ENCODE measurements at regions not wholly inside any gene's neighbourhood (a gene's known extent, or its start where the extent isn't known, plus 50 kb on each side); places are given as distances from the start of the nearest gene placed in this dataset.
"Not testable (repeated sequence)": the region's sequence is repeated elsewhere in the genome, so short reads cannot be mapped to it uniquely, and the experiment has no call there.

- DNase-seq, result no peak
Measured at GRCh38 chr2:217622205-217623060, 380.4 kb downstream of the TNS1 start.

- DNase-seq, result no peak
Measured at GRCh38 chr2:217621391-217621801, 381.4 kb downstream of the TNS1 start.

GRCh38 chr2:217618744-217619143, 384.1 kb downstream of the TNS1 start:
- no peak for DNase-seq

GRCh38 chr2:217617616-217618022, 385.2 kb downstream of the TNS1 start:
- DNase-seq, result no peak

DNA sequence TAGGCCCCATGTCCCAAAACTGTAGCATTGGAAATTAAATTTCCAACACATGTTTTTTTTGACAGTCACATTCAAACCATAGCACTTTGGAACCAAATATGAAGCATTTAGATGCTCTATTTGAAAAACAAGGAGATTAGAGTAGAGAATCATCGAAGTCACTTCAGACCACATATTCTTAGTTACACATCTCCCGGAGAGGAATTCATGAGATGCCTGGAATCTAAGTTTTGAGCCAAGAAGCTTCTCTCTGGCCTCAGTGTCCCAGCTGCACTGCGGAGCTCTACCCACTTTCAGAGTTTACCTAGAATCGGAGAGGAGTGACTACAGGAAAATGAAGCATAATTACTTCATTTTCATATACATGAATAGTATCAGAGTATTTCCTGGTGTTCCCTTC, 385.9 kb downstream of the TNS1 start:
- no peak for DNase-seq

DNA sequence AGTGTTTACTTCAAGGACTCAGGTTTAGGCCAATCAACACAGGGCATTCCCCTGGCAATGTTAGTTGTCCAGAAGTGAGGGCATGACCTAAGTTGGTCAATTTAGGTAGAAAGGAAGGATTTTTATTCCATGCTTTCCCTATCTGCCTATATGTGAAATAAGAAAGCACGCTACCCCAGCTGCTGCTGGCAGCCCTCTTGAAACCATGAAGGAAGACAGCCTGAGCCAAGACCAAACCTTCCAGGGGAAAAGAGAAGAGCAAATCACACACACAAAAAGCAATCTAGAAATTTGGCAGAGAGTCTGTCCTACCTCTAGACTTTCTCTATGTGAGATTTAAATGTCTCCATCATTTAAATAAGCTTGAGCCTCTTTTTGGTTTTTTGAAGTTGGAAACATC, 387.6 kb downstream of the TNS1 start:
- DNase-seq, result no peak

- no peak for DNase-seq
Measured at GRCh38 chr2:217614498-217614897, 388.3 kb downstream of the TNS1 start.

- no peak for DNase-seq
Measured at GRCh38 chr2:217614096-217614495, 388.7 kb downstream of the TNS1 start.

DNA sequence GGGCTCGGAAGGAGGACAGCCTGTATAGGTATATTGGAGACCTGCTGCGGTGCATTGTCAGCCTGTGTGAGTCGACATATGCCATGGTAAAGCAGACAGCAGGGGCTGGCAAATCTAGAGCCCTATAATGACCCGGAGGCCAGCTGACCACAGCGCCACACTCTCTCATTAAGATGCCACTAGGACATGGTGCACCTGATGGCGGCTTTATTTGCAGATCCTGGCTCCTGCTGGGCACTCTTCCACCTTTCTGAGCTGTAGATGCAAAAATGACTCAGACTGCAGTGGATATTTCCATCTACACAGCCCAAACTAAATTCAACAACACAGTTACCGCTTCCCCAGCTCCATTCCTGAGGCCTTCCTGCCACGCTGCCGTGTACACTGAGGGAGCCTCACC, 389.9 kb downstream of the TNS1 start:
- DNase-seq, result no peak

DNA sequence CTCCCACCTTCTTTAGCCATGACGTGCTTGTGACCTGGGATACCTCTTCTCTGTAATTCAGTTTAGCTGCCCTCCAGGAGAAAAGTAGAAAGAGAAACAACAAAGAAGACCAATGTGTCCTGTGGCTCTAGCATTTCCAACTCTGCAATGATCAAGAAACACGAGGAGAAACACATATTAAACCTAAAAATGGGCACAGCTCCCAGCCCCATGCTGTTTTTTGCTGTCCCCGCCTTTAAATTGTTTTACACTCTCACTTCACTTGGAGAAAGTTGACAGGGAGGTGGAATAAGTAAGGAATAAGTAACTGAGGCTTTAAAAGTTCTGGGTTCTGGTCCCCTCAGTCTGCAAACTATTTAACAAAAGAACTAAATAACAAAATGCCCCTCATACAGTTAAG, 390.6 kb downstream of the TNS1 start:
- DNase-seq, result no peak

- DNase-seq, result no peak
Measured at GRCh38 chr2:217611626-217612127, 391.1 kb downstream of the TNS1 start.

DNA sequence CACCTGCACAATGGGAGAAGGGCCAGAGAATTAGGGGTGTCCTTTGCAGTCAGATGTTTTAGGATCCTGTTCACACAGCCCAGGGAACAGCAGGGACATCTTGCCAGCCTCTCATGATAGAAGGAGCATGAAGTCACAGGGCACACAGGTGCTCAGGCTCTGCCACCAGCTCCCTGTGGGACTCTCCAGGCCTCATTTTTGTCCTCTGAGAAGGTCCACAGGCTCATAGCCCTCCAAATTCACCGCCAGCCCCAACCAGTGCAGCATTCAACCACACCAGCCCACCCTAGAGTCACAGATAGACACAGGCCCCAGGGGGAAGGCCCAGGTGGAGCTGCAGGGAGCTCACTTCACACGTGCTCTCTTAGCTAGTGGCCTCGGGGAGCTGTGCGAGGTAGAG, 391.7 kb downstream of the TNS1 start:
- no peak for DNase-seq

DNA sequence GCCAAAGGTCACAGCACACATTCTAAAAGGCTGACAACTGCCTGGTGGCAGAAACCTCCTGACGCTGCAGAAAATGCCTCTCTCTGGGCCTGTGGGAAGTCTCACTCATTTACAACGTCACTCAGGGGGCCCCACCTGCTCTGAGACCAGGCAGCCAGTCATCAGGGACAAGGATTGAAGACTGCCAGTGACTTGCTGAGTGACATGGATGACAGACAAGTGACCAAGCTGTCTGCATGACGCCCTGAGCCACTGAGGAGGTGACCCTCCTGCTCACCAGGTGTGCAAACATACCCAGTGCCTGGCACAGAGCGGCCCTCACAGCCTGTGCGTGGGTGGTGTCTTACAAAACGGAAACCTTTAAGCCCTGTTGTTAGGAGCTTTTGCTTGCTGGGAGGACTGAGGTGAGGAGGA, 392.4 kb downstream of the TNS1 start:
- peak; percentile 54 for DNase-seq

- no peak for DNase-seq
Measured at GRCh38 chr2:217609952-217610351, 392.8 kb downstream of the TNS1 start.

DNA sequence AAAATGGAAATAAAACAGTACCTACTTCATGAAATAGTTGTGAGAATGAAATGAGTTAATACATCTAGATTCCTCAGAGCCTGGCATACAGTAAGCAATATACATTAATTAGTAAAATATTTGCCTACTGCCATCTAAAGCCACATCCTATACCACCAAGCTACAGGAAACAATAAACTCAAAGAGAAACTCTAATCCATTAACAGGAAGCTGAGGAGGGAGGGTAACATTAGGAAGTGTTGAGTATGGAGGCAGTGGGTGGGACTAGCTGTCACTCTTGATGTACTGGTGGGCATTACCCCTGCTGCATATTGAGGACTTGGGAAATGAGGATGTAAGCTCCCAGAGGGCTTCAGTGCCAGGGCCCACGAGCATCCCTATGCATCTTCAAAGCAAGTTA, 396.5 kb downstream of the TNS1 start:
- no peak for DNase-seq

DNA sequence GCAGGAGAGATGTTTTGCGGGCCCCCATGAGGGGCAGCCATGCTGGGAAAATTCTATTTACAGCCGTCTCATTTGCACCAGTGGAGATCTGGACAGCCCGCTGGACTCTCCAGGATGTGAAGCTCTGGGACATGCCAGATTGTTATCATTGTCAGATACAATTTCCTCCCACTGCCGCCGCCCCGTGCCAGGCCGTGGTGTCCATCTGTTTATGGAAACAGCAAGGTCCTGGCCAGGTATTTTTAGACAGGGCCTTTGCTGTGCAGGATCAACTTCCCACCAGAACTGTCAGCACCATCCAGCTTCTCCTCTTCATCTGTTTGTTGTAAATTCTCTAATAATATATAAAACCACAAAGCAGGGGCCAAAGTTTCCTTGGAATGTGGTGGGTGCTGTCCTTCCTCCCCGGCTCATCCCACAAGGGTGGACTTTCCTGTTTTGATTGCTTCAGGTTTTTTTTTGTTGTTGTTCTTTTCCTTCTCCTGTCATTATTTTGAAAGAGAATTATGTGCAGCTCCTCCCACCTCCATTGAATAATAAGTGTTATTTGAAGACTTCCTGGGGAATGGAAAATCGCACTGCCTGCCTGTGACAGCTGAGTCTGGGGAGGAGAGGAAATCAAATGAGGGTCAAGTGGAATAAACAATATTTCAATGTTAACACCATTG, 398.1 kb downstream of the TNS1 start:
- no peak for DNase-seq

DNA sequence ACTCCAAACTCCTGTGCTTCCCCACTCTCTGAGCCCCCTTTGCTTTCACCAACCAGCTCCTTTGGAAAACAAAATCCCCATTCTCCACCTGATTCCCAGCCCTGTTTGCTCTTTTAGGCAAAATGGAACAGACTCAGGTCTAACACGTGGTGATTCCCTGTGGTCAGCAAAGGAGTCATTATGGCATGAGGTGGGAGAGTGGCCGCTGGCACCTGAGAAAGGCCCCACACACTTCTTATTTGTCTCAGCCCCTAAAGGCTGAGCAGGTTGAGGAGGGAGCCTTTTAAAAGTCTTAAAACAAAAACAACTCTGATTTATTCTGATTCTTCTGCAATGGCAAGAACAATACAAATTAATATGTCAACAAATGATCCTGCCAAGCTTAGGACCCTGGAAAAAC, 401.2 kb downstream of the TNS1 start:
- DNase-seq, result no peak

GRCh38 chr2:217599906-217600305, 402.9 kb downstream of the TNS1 start:
- DNase-seq, result no peak

DNA sequence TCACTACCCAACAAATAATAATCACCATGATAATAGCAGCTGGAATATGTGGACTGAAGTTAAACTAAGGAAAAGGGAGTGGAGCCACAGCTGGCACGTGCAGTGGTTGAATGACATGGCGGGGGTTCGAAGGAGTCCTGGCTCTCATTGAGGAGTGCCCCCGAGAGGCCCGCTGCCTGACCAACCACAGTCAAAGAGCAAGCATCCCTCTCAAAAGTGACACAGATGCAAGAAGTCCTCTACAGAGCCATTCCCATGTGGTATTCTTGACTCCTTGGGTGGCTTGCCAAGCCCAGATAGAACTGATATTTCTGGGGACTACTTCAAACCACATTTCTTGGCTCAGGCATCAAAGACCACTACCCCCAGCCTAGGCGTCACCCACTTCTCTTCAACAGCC, 405.1 kb downstream of the TNS1 start:
- DNase-seq, result no peak

- no peak for DNase-seq
Measured at GRCh38 chr2:217597145-217597544, 405.6 kb downstream of the TNS1 start.

DNA sequence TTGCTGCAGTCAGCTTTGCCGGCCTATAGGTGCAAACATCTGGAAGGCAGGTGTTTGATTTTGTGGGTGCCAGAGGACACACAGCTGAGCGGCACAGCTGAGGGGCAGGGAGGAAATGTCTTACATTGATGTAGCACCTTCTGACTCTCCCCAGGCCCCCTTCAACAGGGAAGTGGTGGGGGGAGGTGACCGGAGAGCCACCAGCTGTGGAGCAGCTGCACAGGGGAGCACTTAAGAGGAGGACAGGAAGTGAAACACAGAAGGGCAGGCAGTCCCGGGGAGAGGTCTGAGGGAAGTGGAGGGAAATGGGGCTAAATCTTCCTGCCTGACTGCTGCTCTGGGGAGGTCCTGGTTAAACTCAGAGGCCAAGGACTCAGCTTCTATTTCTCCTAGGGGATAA, 409.1 kb downstream of the TNS1 start:
- DNase-seq, result no peak

DNA sequence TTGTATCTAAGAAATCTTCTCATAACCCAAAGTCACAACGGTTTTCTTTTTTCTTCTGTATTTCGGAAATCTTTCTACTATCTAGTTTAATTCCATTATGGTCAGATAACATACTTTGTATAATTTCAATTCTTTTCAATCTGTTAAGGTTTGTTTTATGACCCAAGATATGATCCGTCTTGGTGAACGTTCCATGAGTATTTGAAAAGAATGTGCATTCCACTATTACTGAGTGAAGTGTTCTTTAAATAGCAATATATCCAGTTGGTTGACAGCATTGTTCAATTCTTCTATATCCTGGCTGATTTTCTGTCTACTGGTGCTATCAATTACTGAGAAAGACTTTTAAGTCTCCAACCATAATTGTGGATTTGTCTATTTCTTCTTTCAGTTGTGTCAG, 414.5 kb downstream of the TNS1 start:
- DNase-seq, result no peak

DNA sequence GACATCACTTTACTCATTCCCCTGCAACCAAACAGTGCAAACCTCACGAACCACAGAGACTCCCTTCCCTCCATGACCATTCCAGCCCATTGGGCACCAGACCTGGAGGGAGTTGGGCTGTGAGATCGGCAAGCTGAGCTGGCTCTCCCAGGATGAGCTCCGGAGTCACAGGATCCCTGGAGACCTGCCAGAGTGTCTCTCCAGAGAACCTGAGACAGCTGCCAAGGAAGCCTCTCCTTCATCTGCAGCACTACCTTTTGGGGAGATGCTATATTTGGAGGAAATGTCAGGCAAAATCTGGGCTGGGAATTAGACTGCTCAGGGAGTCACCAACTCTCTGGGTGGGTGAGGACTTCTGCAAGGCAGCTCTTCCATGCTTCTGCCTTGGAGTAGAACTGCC, 417.4 kb downstream of the TNS1 start:
- no peak for DNase-seq

GRCh38 chr2:217580407-217580806, 422.4 kb downstream of the TNS1 start:
- not testable (repeated sequence) for DNase-seq

Measured in activated CD4-positive, alpha-beta T cell treated with anti-CD3 and anti-CD28 coated beads, Interleukin-10, Interleukin-2, amounts not matched to agents 100 ng/mL and 50 ng/mL, durations not matched to agents 16 hours and 8 hours (primary cell).